Neural progenitor cell (in vitro differentiated cells): ENCODE measurements at regions not wholly inside any gene's neighbourhood (a gene's known extent, or its start where the extent isn't known, plus 50 kb on each side); places are given as distances from the start of the nearest gene placed in this dataset.
A peak's percentile ranks its signal among the peaks of the same experiment; 100 is the strongest.

Experiments
- DNase-seq: peaks from one replicate; pipeline ENCODE4 v3.0.0-alpha.2; 2016; ENCODE audit warnings: low spot score
- H2AFZ ChIP-seq: fragments of 200-600 bp; sonication (generic); replicated peaks from 2 replicates; pipeline ENCODE4 v1.6.1; 2016; ENCODE audit warnings: antibody characterized with exemption
- H3F3A ChIP-seq: fragments of 200-600 bp; sonication (generic); 2 replicates; pipeline ENCODE4 v1.6.1; 2016; ENCODE audit warnings: antibody characterized with exemption, low read depth
- H3K27ac ChIP-seq: fragments of 200-600 bp; sonication (generic); 2 replicates; pipeline ENCODE4 v1.5.1; 2016; ENCODE audit warnings: mild to moderate bottlenecking
- H3K27me3 ChIP-seq: fragments of 200-600 bp; sonication (generic); 2 replicates; pipeline ENCODE4 v1.6.1; 2016; ENCODE audit warnings: mild to moderate bottlenecking, moderate library complexity
- H3K36me3 ChIP-seq: fragments of 200-600 bp; sonication (generic); 2 replicates; pipeline ENCODE4 v1.5.1; 2016
- H3K4me1 ChIP-seq: fragments of 200-600 bp; sonication (generic); 2 replicates; pipeline ENCODE4 v1.6.1; 2016; ENCODE audit warnings: mixed run types
- H3K4me2 ChIP-seq: fragments of 200-600 bp; sonication (generic); 2 replicates; pipeline ENCODE4 v1.6.1; 2016
- H3K4me3 ChIP-seq: fragments of 200-600 bp; sonication (generic); 2 replicates; pipeline ENCODE4 v1.5.1; 2016
- H3K79me2 ChIP-seq: fragments of 200-600 bp; sonication (generic); 2 replicates; pipeline ENCODE4 v1.6.1; 2016; ENCODE audit warnings: low read depth
- H3K9ac ChIP-seq: fragments of 200-600 bp; sonication (generic); 2 replicates; pipeline ENCODE4 v1.6.1; 2016
- H3K9me3 ChIP-seq: fragments of 200-600 bp; sonication (generic); 2 replicates; pipeline ENCODE4 v1.5.1; 2016; ENCODE audit warnings: low read depth
- H4K20me1 ChIP-seq: fragments of 200-600 bp; sonication (generic); 2 replicates; pipeline ENCODE4 v1.6.1; 2016; ENCODE audit warnings: low read depth
- H3K27ac Mint-ChIP-seq: 3 replicates; pipeline ENCODE4 v1.8.0; 2021; ENCODE audit warnings: mixed read lengths
- H3K27me3 Mint-ChIP-seq: 2 replicates; pipeline ENCODE4 v1.8.0; 2022; ENCODE audit warnings: low read depth, mild to moderate bottlenecking, inconsistent platforms, moderate library complexity, mixed read lengths; ENCODE audit not compliant: insufficient read depth
- H3K36me3 Mint-ChIP-seq: 3 replicates; pipeline ENCODE4 v1.8.0; 2021; ENCODE audit warnings: mixed read lengths
- H3K4me1 Mint-ChIP-seq: 3 replicates; pipeline ENCODE4 v1.8.0; 2021; ENCODE audit warnings: mixed read lengths
- H3K4me3 Mint-ChIP-seq: 3 replicates; pipeline ENCODE4 v1.8.0; 2021; ENCODE audit warnings: mild to moderate bottlenecking, moderate library complexity, mixed read lengths
- H3K9me3 Mint-ChIP-seq: 3 replicates; pipeline ENCODE4 v1.8.0; 2020; ENCODE audit warnings: mixed read lengths
- CTCF ChIP-seq: fragments of 200-600 bp; sonication (generic); IDR thresholded peaks from 2 replicates; pipeline ENCODE4 v1.5.1; 2017; ENCODE audit warnings: antibody characterized with exemption, mild to moderate bottlenecking
- EZH2 ChIP-seq: fragments of 200-600 bp; sonication (generic); IDR thresholded peaks from 2 replicates; pipeline ENCODE4 v1.6.1; 2017; ENCODE audit warnings: antibody characterized with exemption, mild to moderate bottlenecking, moderate library complexity
- EZH2phosphoT487 ChIP-seq: fragments of 200-600 bp; sonication (generic); IDR thresholded peaks from 2 replicates; pipeline ENCODE4 v1.6.1; 2017; ENCODE audit warnings: antibody characterized with exemption

- Mint-ChIP-seq H3K27ac (peak overlapping the region; percentile 58), H3K36me3 (no peaks in the 10 kb centered on the region), H3K4me1 (peaks cover 34% of the 10 kb centered on the region), H3K4me3 (no peak overlapping the region), H3K27me3 (peaks cover 21% of the 10 kb centered on the region), H3K9me3 (no peaks in the 10 kb centered on the region)
- Histone ChIP-seq H3K4me2 (peak overlapping the region; percentile 32), H3K9me3 (no peaks in the 10 kb centered on the region), H3K79me2 (no peaks in the 10 kb centered on the region), H3K9ac (no peak overlapping the region), H3K27me3 (peaks cover 14% of the 10 kb centered on the region), H3F3A (peaks cover 29% of the 10 kb centered on the region), H3K4me3 (no peak overlapping the region), H3K27ac (no peak overlapping the region), H2AFZ (no peak overlapping the region), H3K4me1 (peaks cover 32% of the 10 kb centered on the region), H3K36me3 (no peaks in the 10 kb centered on the region), H4K20me1 (no peaks in the 10 kb centered on the region)
- no peak for DNase-seq
- TF ChIP-seq EZH2phosphoT487, result no peak
- TF ChIP-seq EZH2, result no peak
- no peak for TF ChIP-seq CTCF
Measured at GRCh38 chr17:72222661-72223380, 102.0 kb downstream of the SOX9 start.

- DNase-seq, result no peak
- Mint-ChIP-seq H3K27me3 (peaks cover 16% of the 10 kb centered on the region), H3K4me3 (no peak overlapping the region), H3K4me1 (peaks cover 29% of the 10 kb centered on the region), H3K27ac (no peak overlapping the region), H3K36me3 (no peaks in the 10 kb centered on the region), H3K9me3 (no peaks in the 10 kb centered on the region)
- H3K4me2 ChIP-seq, result no peak overlapping the region
- H3K9ac ChIP-seq, result no peak overlapping the region
- H3K27ac ChIP-seq, result no peak overlapping the region
- no peak overlapping the region for H2AFZ ChIP-seq
- no peak overlapping the region for H3K4me3 ChIP-seq
- H3K27me3 ChIP-seq, result peaks cover 11% of the 10 kb centered on the region
- peaks cover 21% of the 10 kb centered on the region for H3F3A ChIP-seq
- H3K79me2 ChIP-seq, result no peaks in the 10 kb centered on the region
- no peaks in the 10 kb centered on the region for H3K36me3 ChIP-seq
- no peak for TF ChIP-seq CTCF
- TF ChIP-seq EZH2, result no peak
- no peak for TF ChIP-seq EZH2phosphoT487
- H3K9me3 ChIP-seq, result no peaks in the 10 kb centered on the region
- peaks cover 26% of the 10 kb centered on the region for H3K4me1 ChIP-seq
- H4K20me1 ChIP-seq, result no peaks in the 10 kb centered on the region
Measured at GRCh38 chr17:72223866-72224291, 103.1 kb downstream of the SOX9 start.

GRCh38 chr17:72226322-72226721 is 105.5 kb downstream of the SOX9 start:
- Histone ChIP-seq H3F3A (peaks cover 6% of the 10 kb centered on the region), H3K27me3 (no peaks in the 10 kb centered on the region), H3K9me3 (no peaks in the 10 kb centered on the region), H3K4me3 (no peak overlapping the region), H2AFZ (no peak overlapping the region), H3K79me2 (no peaks in the 10 kb centered on the region), H4K20me1 (no peaks in the 10 kb centered on the region), H3K9ac (no peak overlapping the region), H3K4me1 (peaks cover 10% of the 10 kb centered on the region), H3K27ac (no peak overlapping the region), H3K4me2 (no peak overlapping the region), H3K36me3 (no peaks in the 10 kb centered on the region)
- Mint-ChIP-seq H3K27ac (no peak overlapping the region), H3K27me3 (peaks cover 8% of the 10 kb centered on the region), H3K9me3 (no peaks in the 10 kb centered on the region), H3K4me3 (no peak overlapping the region), H3K4me1 (peaks cover 8% of the 10 kb centered on the region), H3K36me3 (no peaks in the 10 kb centered on the region)
- TF ChIP-seq EZH2 (no peak), EZH2phosphoT487 (no peak), CTCF (no peak)
- DNase-seq, result no peak
